Transverse colon (tissue), 4 donors: ENCODE measurements at regions not wholly inside any gene's neighbourhood (a gene's known extent, or its start where the extent isn't known, plus 50 kb on each side); places are given as distances from the start of the nearest gene placed in this dataset.

Experiments
- DNase-seq: peaks from one replicate; pipeline ENCODE4 v3.0.0-alpha.2; 2019
- H3K27ac ChIP-seq, 4 donors: fragments of 200-600 bp; sonication (generic); 2 replicates each; pipeline ENCODE4 v1.5.1; 2016 to 2018; ENCODE audit warnings: inconsistent platforms in 4 of 4
- H3K27me3 ChIP-seq: fragments of 200-600 bp; sonication (generic); 2 replicates; pipeline ENCODE4 v1.5.1; 2017; ENCODE audit warnings: inconsistent platforms
- H3K36me3 ChIP-seq, 4 donors: fragments of 200-600 bp; sonication (generic); 2 replicates each; pipeline ENCODE4 v1.5.1; 2017 to 2019; ENCODE audit warnings: inconsistent platforms in 4 of 4
- H3K4me1 ChIP-seq, 4 donors: fragments of 200-600 bp; sonication (generic); 2 replicates each; pipeline ENCODE4 v1.5.1; 2017 to 2020; ENCODE audit warnings: inconsistent platforms in 4 of 4
- H3K4me3 ChIP-seq, 4 donors: fragments of 200-600 bp; sonication (generic); 1 replicate in 1 of 4; 2 replicates in 3 of 4; pipeline versions ENCODE4 v1.5.1 to v1.6.1; 2017 to 2019; ENCODE audit warnings: inconsistent platforms in 4 of 4
- H3K9me3 ChIP-seq, 2 donors: fragments of 200-600 bp; sonication (generic); 2 replicates each; pipeline ENCODE4 v1.5.1; 2017 to 2019; ENCODE audit warnings: inconsistent platforms in 2 of 2
- CTCF ChIP-seq, 5 experiments: fragments of 200-600 bp in 3 of 5; fragments of 450-650 bp in 2 of 5; sonication (generic) in 3 of 5; IDR thresholded peaks; 1 replicate in 2 of 5; 2 replicates in 3 of 5; pipeline ENCODE4 v1.5.1; 2016 to 2017; ENCODE audit warnings: antibody characterized with exemption in 5 of 5, inconsistent platforms in 3 of 5, mild to moderate bottlenecking in 2 of 5, moderate library complexity in 1 of 5
- EP300 ChIP-seq: sonication (generic); formaldehyde crosslinking; IDR thresholded peaks from one replicate; pipeline ENCODE4 v1.6.1; 2017; ENCODE audit warnings: antibody characterized with exemption, low read depth
- POLR2A ChIP-seq: fragments of 450-650 bp; IDR thresholded peaks from one replicate; pipeline ENCODE4 v1.6.1; 2016; ENCODE audit warnings: antibody characterized with exemption, mild to moderate bottlenecking, moderate library complexity
- POLR2AphosphoS5 ChIP-seq, 3 donors: sonication (generic); formaldehyde crosslinking; IDR thresholded peaks; one replicate each; pipeline ENCODE4 v1.6.1; 2016; ENCODE audit warnings: antibody characterized with exemption in 3 of 3
- WGBS, 2 donors: methylation state at CpG; one replicate each; pipeline ENCODE4 v1.1.5; 2018; ENCODE audit warnings: low coverage in 1 of 2; 5-methylcytosine and 5-hydroxymethylcytosine counted together
- in situ Hi-C, 4 donors: fragments of 200-750 bp; cut with MboI; loops; one replicate each; pipeline versions ENCODE4 v1.15.0 to v1.15.1; 2017; ENCODE audit warnings: low sequenced_read_pairs in 3 of 4, low pct_ligation_motif_present in 1 of 4, low pct_unique_long_range_greater_than_20kb in 1 of 4
- intact Hi-C: fragments of 100-400 bp; cut with DNase I; formaldehyde crosslinking; loops from one replicate; pipeline ENCODE4 v1.15.1; 2023; ENCODE audit warnings: low total_unique reads

GRCh38 chr9:75734802-75735201, 155.7 kb upstream of the PCSK5 start:
- WGBS, 2 donors = 79 to 80% methylated on average over 3 of the region's 3 CpGs
- Histone ChIP-seq H3K9me3 (no peaks in the 10 kb centered on the region), H3K36me3 (no peaks in the 10 kb centered on the region), H3K27me3 (no peaks in the 10 kb centered on the region), H3K4me3 (no peak overlapping the region), H3K27ac (no peak overlapping the region), H3K4me1 (no peaks in the 10 kb centered on the region)
- intact Hi-C loops (no loop called here), in situ Hi-C loops (no loop called here)
- TF ChIP-seq CTCF (IDR thresholded peaks at IDR 0.05) = no peak
- no peak for TF ChIP-seq POLR2AphosphoS5 (IDR thresholded peaks at IDR 0.05)
- DNase-seq = no peak

GRCh38 chr9:75739884-75740611, 150.4 kb upstream of the PCSK5 start:
- 68 to 83% methylated on average over 1 to 4 of the region's 4 CpGs for WGBS, 2 donors
- in situ Hi-C loops = no loop called here
- H3K4me1 ChIP-seq = no peaks in the 10 kb centered on the region
- no peaks in the 10 kb centered on the region for H3K36me3 ChIP-seq
- H3K9me3 ChIP-seq = no peaks in the 10 kb centered on the region
- no peak overlapping the region for H3K4me3 ChIP-seq
- no peak overlapping the region for H3K27ac ChIP-seq
- intact Hi-C loops = no loop called here
- no peak for DNase-seq
- TF ChIP-seq POLR2A (no peak), CTCF (IDR thresholded peaks at IDR 0.05) (no peak), POLR2AphosphoS5 (IDR thresholded peaks at IDR 0.05) (no peak), EP300 (no peak)
- no peaks in the 10 kb centered on the region for H3K27me3 ChIP-seq

- DNase-seq = no peak
- Histone ChIP-seq H3K9me3 (no peaks in the 10 kb centered on the region), H3K27me3 (no peaks in the 10 kb centered on the region), H3K4me3 (no peak overlapping the region), H3K4me1 (no peaks in the 10 kb centered on the region), H3K36me3 (no peaks in the 10 kb centered on the region), H3K27ac (no peak overlapping the region)
- in situ Hi-C loops (no loop called here), intact Hi-C loops (no loop called here)
- WGBS, 2 donors = 71% methylated on average over 1 of the region's 1 CpG
- no peak for TF ChIP-seq POLR2A
- TF ChIP-seq POLR2AphosphoS5 (IDR thresholded peaks at IDR 0.05) = no peak
- TF ChIP-seq EP300 = no peak
These were observed 146.6 kb upstream of the PCSK5 start for GRCh38 chr9:75743855-75744254.

GRCh38 chr9:75754080-75754479, 136.4 kb upstream of the PCSK5 start:
- Histone ChIP-seq H3K4me1 (no peaks in the 10 kb centered on the region), H3K27ac (no peak overlapping the region), H3K27me3 (no peaks in the 10 kb centered on the region), H3K4me3 (no peak overlapping the region), H3K9me3 (peaks cover 0 to 6% of the 10 kb centered on the region in 2 donors), H3K36me3 (no peaks in the 10 kb centered on the region)
- TF ChIP-seq CTCF (IDR thresholded peaks at IDR 0.05) = no peak
- no peak for TF ChIP-seq POLR2A
- TF ChIP-seq POLR2AphosphoS5 (IDR thresholded peaks at IDR 0.05) = no peak
- DNase-seq = no peak
- intact Hi-C loops = no loop called here
- in situ Hi-C loops = no loop called here
- WGBS, 2 donors = 71 to 79% methylated on average over 2 to 4 of the region's 4 CpGs

GRCh38 chr9:75775166-75775565, 115.3 kb upstream of the PCSK5 start:
- Histone ChIP-seq H3K36me3 (no peaks in the 10 kb centered on the region), H3K27ac (no peak overlapping the region), H3K4me3 (no peak overlapping the region), H3K27me3 (no peaks in the 10 kb centered on the region), H3K4me1 (no peaks in the 10 kb centered on the region), H3K9me3 (no peaks in the 10 kb centered on the region)
- TF ChIP-seq POLR2AphosphoS5 (IDR thresholded peaks at IDR 0.05) (no peak), CTCF (IDR thresholded peaks at IDR 0.05) (no peak), EP300 (no peak), POLR2A (no peak)
- no peak for DNase-seq
- in situ Hi-C loops (no loop called here), intact Hi-C loops (no loop called here)
- 91 to 100% methylated on average over 1 to 2 of the region's 2 CpGs for WGBS, 2 donors
